OCI-LY3 (cell line): ENCODE measurements at regions not wholly inside any gene's neighbourhood (a gene's known extent, or its start where the extent isn't known, plus 50 kb on each side); places are given as distances from the start of the nearest gene placed in this dataset.

Experiments used
- CTCF ChIP-seq: fragments of 200-600, 300-600 bp; sonication (generic); IDR thresholded peaks from 2 replicates; pipeline ENCODE4 v1.5.1; 2014; ENCODE audit warnings: antibody characterized with exemption, low read length, low read depth
- EZH2phosphoT487 ChIP-seq: fragments of 200-600 bp; shearing (Covaris generic); IDR thresholded peaks from 2 replicates; pipeline ENCODE4 v1.6.1; 2018; ENCODE audit warnings: antibody characterized with exemption, mixed run types, low read depth

- no peak for TF ChIP-seq CTCF
- TF ChIP-seq EZH2phosphoT487: no peak
Observed at GRCh38 chr1:219326843-219327242, 153.2 kb downstream of the LYPLAL1 start.
